H1 (cell line): ENCODE measurements at regions not wholly inside any gene's neighbourhood (a gene's known extent, or its start where the extent isn't known, plus 50 kb on each side); places are given as distances from the start of the nearest gene placed in this dataset.

Source experiments
- CTBP2 ChIP-seq: IDR thresholded peaks from 2 replicates; pipeline ENCODE4 v1.7.0; 2011; ENCODE audit warnings: borderline replicate concordance, mild to moderate bottlenecking, moderate library complexity, mixed read lengths, low read length; ENCODE audit not compliant: insufficient read depth, insufficient read length
- RNF2 ChIP-seq: fragments of 200-900, 300-1000 bp; sonication (generic); IDR thresholded peaks from 2 replicates; pipeline ENCODE4 v1.7.1; 2016; ENCODE audit warnings: borderline replicate concordance, low read depth, mild to moderate bottlenecking, antibody characterized with exemption, low read length; ENCODE audit not compliant: poor library complexity, severe bottlenecking; ENCODE audit errors: missing control alignments
- SRF ChIP-seq: IDR thresholded peaks from 2 replicates; pipeline ENCODE4 v1.6.1; 2011; ENCODE audit warnings: mild to moderate bottlenecking, low read depth, low read length, moderate library complexity
- TF ChIP-seq, protein P1 (sequence below), 3 experiments: IDR thresholded peaks; 1 replicate in 2 of 3; 2 replicates in 1 of 3; pipeline versions ENCODE4 v1.5.1 to v1.6.1; 2011; ENCODE audit warnings: low read length in 3 of 3, mild to moderate bottlenecking in 3 of 3, inconsistent platforms in 2 of 3, low read depth in 1 of 3, moderate library complexity in 1 of 3; ENCODE audit not compliant: insufficient read depth in 1 of 3; ENCODE audit errors: control extremely low read depth in 1 of 3
- TF ChIP-seq, protein P2 (sequence below): IDR thresholded peaks from 2 replicates; pipeline ENCODE4 v1.6.1; 2011; ENCODE audit warnings: low read depth, mild to moderate bottlenecking, low read length; ENCODE audit not compliant: insufficient read depth
- TF ChIP-seq, protein P3 (sequence below): IDR thresholded peaks from 2 replicates; pipeline ENCODE4 v1.6.1; 2012; ENCODE audit warnings: inconsistent platforms

DNA sequence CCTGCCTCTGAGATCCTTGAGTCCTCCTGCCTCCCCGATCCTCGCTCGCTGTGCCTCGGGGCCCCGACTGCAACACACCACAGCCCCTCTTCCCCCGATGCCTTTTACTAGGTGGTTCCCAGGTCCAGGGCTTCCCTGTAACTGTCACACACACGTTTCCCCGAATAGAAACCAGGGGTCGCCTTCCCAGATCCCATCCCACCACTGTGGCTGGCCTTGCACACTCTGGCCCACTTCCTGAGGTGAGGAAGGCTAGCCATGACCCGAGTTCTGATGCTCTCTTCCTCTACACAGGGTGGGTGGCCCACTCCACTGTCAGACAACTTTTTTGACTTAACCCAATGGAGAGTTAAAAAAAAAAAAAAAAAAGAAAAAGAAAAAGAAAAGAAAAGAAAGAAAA is 139.6 kb upstream of the ASB18 start (continued):
- TF ChIP-seq, protein P1, sequence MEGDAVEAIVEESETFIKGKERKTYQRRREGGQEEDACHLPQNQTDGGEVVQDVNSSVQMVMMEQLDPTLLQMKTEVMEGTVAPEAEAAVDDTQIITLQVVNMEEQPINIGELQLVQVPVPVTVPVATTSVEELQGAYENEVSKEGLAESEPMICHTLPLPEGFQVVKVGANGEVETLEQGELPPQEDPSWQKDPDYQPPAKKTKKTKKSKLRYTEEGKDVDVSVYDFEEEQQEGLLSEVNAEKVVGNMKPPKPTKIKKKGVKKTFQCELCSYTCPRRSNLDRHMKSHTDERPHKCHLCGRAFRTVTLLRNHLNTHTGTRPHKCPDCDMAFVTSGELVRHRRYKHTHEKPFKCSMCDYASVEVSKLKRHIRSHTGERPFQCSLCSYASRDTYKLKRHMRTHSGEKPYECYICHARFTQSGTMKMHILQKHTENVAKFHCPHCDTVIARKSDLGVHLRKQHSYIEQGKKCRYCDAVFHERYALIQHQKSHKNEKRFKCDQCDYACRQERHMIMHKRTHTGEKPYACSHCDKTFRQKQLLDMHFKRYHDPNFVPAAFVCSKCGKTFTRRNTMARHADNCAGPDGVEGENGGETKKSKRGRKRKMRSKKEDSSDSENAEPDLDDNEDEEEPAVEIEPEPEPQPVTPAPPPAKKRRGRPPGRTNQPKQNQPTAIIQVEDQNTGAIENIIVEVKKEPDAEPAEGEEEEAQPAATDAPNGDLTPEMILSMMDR (IDR thresholded peaks at IDR 0.05; ENCODE audit: control extremely low read depth in 1 of 3, insufficient read depth in 1 of 3, low read depth in 1 of 3, low read length in 3 of 3), result no peak
- TF ChIP-seq, protein P2, sequence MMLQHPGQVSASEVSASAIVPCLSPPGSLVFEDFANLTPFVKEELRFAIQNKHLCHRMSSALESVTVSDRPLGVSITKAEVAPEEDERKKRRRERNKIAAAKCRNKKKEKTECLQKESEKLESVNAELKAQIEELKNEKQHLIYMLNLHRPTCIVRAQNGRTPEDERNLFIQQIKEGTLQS, result no peak
- TF ChIP-seq SRF (no peak), RNF2 (no peak), CTBP2 (no peak)
- TF ChIP-seq, protein P3, sequence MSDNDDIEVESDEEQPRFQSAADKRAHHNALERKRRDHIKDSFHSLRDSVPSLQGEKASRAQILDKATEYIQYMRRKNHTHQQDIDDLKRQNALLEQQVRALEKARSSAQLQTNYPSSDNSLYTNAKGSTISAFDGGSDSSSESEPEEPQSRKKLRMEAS, result no peak
